HG03439 (cell line): ENCODE measurements at regions not wholly inside any gene's neighbourhood (a gene's known extent, or its start where the extent isn't known, plus 50 kb on each side); places are given as distances from the start of the nearest gene placed in this dataset.
"Not testable (repeated sequence)": the region's sequence is repeated elsewhere in the genome, so short reads cannot be mapped to it uniquely, and the experiment has no call there.

ENCODE experiments used
- ATAC-seq: cut with Tn5 transposase; IDR thresholded peaks from one replicate; pipeline ENCODE4 v1.9.1; 2021; ENCODE audit warnings: mild to moderate bottlenecking, moderate library complexity; ENCODE audit not compliant: unreplicated experiment

DNA sequence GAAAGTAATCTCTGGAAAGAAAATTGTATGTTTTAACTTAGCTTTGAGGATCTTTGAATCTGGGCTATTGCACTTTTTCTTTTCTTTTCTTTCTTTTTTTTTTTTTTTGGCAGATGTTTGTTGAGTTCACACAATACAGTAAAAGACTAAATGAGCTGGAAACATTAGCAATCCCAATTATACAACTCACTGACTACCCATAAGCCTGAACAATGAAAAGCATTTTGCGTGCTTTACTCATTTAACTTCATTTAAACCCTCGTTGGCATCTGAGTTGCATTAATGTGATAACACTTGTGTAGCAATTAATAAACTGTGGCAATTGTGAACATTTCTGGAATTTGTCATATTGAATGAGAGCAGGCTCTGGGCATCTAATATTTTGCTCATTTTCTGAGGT lies 269.4 kb upstream of the RBMS3 start:
- no peak for ATAC-seq

GRCh38 chr3:29011966-29012365 lies 268.9 kb upstream of the RBMS3 start:
- no peak for ATAC-seq

- no peak for ATAC-seq
Measured at GRCh38 chr3:29022976-29023375, 257.9 kb upstream of the RBMS3 start.

- peak; percentile 95 for ATAC-seq
Measured at GRCh38 chr3:29026286-29026685, 254.6 kb upstream of the RBMS3 start.

GRCh38 chr3:29026959-29027358 lies 253.9 kb upstream of the RBMS3 start:
- no peak for ATAC-seq

DNA sequence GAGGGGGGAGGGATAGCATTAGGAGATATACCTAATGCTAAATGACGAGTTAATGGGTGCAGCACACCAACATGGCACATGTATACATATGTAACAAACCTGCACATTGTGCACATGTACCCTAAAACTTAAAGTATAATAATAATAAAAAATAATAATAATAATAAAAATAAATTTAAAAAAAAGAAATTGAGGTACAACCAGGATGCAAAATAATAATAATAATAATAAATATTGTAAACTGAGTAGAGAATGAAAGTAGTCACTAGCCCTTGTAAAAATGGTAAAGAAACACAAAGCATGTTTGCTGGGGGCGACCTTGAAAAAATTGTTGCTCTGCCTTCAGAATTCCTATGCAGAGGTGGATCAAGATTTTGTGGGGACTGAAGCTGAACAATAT lies 249.7 kb upstream of the RBMS3 start:
- not testable (repeated sequence) for ATAC-seq

GRCh38 chr3:29033511-29033910 lies 247.4 kb upstream of the RBMS3 start:
- no peak for ATAC-seq

DNA sequence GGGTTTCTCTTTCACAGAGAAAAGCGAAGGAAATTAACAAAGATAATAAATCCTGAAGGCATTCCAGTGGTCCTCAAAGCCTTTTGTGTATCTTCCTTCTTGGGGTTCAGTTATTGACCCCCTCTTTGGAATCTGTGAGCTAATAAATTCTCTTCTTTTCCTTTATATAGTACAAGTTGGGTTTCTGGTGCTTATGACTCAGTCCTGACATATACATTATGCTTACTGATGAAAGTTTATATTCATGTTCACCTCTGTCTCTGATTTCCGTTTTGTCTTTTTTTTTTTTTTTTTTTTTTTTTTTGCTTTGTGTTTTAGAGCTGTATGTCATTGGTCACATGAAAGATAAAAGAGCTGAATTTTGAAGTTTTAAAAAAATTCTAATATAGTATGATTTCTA lies 230.7 kb upstream of the RBMS3 start:
- no peak for ATAC-seq

GRCh38 chr3:29057326-29057725 lies 223.5 kb upstream of the RBMS3 start:
- ATAC-seq = no peak

GRCh38 chr3:29064085-29064484 lies 216.8 kb upstream of the RBMS3 start:
- no peak for ATAC-seq

- ATAC-seq = no peak
Measured at GRCh38 chr3:29065211-29065785, 215.6 kb upstream of the RBMS3 start.

GRCh38 chr3:29067007-29067406 lies 213.9 kb upstream of the RBMS3 start:
- ATAC-seq = no peak

- no peak for ATAC-seq
Measured at GRCh38 chr3:29070959-29071634, 209.8 kb upstream of the RBMS3 start.

GRCh38 chr3:29072611-29073010 lies 208.3 kb upstream of the RBMS3 start:
- no peak for ATAC-seq

DNA sequence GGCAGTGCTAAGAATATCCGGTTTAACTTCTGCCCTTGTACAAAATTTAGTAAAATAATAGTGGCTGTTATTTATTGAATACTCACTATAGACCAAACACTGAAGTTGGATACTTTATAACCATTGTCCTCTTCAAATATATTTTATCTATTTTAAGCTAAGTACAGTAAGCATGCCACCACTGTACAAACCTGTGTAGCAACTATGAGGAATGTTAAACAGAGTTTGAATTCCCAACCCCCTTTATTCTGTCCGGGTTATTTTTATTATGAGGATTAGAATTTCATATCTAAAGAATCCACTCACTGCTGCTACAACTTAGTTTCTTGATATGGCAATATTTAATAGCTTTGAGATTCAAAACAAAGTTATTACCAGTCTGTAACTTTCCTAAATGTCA lies 203.5 kb upstream of the RBMS3 start:
- ATAC-seq = no peak

DNA sequence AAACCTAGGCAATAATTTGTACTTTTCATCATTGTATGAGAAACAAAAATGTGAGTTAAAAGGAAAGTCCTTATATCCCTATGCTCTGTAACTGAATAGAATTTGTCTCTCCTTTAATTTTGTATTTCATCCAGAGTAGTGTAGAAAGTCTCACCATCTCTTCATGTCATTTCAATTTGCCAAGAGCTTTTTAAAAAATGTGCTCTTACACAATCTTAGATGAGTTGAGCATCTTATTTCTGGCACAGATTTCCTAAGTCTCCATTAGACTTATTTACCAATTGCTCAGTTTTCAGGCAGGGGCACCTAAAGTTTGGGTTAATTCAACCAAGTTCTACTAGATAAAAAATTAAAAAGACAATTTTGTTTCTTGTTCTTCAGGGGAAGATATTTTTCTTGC lies 201.5 kb upstream of the RBMS3 start:
- ATAC-seq = no peak

DNA sequence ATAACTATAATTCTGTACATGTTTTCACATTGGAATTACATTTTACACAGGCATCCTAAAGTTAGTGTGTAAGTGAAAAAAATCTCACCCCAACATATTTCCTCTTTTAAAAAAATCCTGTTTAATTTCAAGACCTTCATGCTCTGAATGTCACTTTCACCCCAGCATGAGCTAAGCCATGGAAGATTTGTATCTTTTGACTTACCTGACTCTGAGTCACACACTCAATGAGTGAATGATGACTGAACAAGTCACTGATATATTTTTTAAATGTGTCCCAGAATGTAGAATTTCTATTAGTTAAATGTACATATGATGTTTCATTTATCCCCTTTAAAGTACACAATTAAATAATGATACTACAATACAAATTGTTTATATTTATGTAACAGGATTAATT lies 199.9 kb upstream of the RBMS3 start:
- ATAC-seq = no peak

- no peak for ATAC-seq
Measured at GRCh38 chr3:29083081-29083480, 197.8 kb upstream of the RBMS3 start.

DNA sequence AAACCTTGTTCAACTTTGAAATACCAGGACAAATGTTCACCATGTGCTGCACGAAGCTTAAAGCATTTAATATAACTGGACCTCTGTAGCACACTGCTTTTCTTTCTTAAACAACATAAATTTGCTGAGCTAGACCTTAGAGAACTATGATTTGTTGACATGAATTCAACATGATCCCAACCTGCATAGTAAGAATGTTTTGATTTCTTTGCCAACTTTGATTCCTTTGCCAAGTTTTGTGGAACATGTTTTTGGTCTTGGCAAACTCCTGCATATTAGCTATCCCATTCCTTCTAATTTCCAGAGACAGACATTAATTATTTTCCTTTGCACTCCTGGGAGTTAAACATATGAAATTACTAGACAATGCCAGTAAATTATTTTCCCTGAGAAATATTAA lies 197.2 kb upstream of the RBMS3 start:
- ATAC-seq = no peak

- no peak for ATAC-seq
Measured at GRCh38 chr3:29088579-29088978, 192.3 kb upstream of the RBMS3 start.

DNA sequence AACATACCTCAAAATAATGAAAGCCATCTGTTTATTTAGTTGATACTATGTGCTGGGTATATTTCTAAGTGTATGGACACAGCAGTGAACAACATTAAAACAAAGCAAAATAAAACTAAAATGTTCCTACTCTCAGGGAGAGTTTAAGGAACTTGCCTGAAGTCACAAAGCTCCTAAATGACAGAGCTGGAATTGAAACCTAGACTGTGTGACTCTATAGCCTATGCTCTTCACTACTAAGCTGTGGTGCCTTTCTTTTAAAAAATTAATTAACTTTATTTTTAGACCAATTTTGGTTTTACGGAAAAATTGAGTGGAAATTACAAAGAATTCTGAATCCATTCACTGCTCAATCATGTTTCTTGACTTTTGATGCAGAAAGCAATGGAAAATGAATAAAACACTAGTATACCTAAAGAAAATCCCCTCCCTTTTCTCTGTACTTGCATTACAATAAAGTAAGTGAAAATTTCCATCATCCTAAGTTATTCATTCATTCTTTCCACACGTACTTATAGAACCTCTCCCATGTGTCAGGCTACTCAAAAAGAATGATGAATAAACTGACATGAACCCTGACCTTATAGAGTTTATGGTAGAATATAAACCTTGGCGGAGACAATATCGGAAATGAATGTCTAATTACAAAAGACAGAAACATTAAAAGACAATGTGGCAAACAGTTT lies 189.8 kb upstream of the RBMS3 start:
- ATAC-seq = no peak

GRCh38 chr3:29091599-29092189 lies 189.2 kb upstream of the RBMS3 start:
- no peak for ATAC-seq
